Peyer's patch (tissue), 4 donors: ENCODE measurements at regions not wholly inside any gene's neighbourhood (a gene's known extent, or its start where the extent isn't known, plus 50 kb on each side); places are given as distances from the start of the nearest gene placed in this dataset.

ENCODE experiments used
- CTCF ChIP-seq, 6 experiments: fragments of 450-650 bp in 4 of 6; fragments of 200-600 bp in 2 of 6; sonication (generic) in 1 of 6; IDR thresholded peaks; one replicate each; pipeline ENCODE4 v1.5.1; 2017 to 2019; ENCODE audit warnings: antibody characterized with exemption in 6 of 6, mild to moderate bottlenecking in 3 of 6, moderate library complexity in 1 of 6
- POLR2A ChIP-seq, 2 donors: fragments of 450-650 bp; IDR thresholded peaks; one replicate each; pipeline ENCODE4 v1.5.1; 2017; ENCODE audit warnings: antibody characterized with exemption in 2 of 2, mild to moderate bottlenecking in 2 of 2, moderate library complexity in 2 of 2

DNA sequence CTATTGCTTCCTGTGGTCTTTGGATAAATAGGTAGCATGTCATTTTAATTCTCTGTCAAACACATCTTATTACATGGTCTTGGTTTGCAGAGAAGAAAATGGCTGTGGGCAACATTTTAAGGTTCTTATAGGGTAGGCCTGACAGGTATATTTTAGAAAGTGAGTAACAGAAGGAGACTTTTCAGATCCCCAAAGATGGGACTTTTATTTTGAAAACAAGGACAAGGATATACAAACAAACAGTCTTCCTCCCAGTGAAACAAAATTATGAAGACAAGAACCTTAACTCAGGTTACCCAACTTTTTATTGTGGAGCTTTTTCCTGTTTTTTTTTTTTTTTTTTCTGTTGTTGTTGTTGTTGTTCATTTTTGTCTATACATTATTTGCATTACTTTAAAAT, 916.2 kb downstream of the NTRK3 start:
- TF ChIP-seq CTCF (IDR thresholded peaks at IDR 0.05) (no peak), POLR2A (IDR thresholded peaks at IDR 0.05) (no peak)
